LNCaP clone FGC (cell line): ENCODE measurements at regions not wholly inside any gene's neighbourhood (a gene's known extent, or its start where the extent isn't known, plus 50 kb on each side); places are given as distances from the start of the nearest gene placed in this dataset.

ENCODE experiments used
- DNase-seq: peaks from one replicate; pipeline ENCODE4 v3.0.0-alpha.2; 2011; ENCODE audit warnings: low read depth
- H3K4me3 ChIP-seq: 2 replicates; pipeline ENCODE4 v1.5.1; 2011; ENCODE audit warnings: mild to moderate bottlenecking, low read depth, low read length, control low read depth
- CTCF ChIP-seq: IDR thresholded peaks from 2 replicates; pipeline ENCODE4 v1.5.1; 2012; ENCODE audit warnings: mild to moderate bottlenecking; ENCODE audit not compliant: control insufficient read depth, insufficient read depth; ENCODE audit errors: extremely low read depth

DNA sequence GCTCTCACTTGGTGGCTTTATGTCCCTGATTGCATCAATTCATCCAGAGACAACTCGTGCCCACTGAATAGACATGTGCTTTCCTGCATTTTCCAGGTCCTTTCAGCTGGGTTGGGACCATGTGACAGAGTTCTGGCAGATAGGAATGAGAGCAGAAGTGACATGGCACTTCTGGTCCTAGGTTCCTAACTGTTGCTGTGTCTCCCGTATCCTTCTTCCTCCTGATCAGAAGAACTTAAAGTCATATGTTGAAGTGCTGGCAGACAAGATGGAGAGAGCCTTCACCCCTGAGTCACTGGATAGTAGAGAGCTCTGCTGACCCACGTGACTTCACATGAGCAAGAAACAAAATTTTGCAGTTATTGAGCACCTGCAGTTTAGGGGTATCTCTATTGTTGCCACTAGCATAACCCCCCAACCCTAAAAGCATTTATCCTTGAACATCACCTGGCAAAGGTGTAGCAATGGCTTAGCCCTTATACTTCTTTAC, 80.0 kb downstream of the NREP start:
- DNase-seq: no peak
- H3K4me3 ChIP-seq: no peak overlapping the region
- TF ChIP-seq CTCF: no peak

DNA sequence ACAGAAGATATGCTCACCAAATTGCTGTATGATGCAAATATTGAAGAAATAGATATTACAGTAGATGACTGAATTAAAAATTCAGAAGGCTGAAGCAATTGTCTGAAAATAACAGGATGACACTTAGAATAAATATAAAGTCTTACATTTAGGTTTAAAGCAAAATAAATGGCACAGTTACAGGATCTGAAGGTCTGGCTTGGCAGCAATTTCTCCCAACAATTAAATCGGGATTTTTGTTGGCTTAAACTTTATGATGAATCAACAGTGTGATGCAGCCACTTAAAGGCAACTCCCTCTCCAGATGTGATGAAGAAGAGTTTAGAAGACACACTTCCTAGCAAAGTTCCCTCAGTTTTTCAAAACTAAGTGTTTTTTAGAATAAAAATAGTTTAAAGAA, 80.5 kb downstream of the NREP start:
- no peak for DNase-seq
- H3K4me3 ChIP-seq: no peak overlapping the region
- TF ChIP-seq CTCF: no peak

- H3K4me3 ChIP-seq: no peak overlapping the region
- no peak for TF ChIP-seq CTCF
- DNase-seq: no peak
Observed at GRCh38 chr5:111675201-111675934, 81.6 kb downstream of the NREP start.

DNA sequence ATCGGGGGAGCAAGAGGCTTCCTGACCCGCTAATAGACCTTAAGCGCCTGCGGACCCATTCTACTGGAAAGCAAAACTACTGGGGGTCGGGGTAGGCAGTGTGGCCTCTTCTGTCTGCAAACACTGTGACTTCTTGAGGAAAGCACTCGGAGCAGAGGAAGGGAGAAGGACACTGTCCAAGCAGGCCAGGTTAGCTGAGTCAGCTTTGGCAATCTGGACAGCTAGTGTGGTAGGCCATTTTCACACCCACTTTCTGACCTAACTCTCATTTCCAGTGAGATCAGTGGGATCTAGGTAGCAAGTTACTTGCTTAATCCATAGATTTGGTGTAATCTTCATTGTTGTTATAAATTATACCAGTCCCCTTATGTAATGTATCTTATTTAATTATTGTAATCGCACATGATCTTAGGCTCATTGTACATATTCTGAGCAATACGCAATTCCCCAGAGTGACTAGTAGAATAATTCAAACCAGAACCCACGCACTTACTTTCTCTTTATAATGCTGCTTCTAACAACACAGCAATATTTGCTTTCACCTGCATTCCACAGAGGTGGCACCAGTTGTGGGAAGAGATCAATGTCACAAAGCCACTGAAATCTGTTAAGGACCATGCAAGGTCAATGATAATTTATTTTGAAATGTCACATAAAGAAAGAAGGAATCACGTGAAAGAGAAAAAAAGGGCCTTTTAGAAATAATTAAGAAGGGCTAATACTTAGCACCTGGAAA, 82.9 kb downstream of the NREP start:
- no peak overlapping the region for H3K4me3 ChIP-seq
- TF ChIP-seq CTCF: no peak
- DNase-seq: no peak

DNA sequence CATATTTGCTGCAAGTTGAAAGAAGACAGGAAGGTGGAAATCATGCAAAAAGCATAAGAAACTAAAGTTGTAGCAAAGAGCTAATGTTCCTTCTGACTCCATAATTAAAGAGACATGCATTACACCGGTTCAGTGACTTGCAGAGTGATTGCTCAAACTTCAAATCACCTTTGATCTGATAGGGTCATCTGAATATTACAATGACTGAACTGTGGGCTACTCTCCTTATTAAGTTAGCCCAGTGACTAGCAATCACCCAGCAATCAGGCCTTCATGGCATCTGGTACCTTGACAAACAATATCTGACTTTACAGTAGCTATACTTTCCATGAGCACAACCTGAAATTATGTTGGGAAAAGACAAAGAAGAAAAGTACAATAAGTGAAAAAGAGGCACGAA, 84.9 kb downstream of the NREP start:
- H3K4me3 ChIP-seq: no peak overlapping the region
- no peak for TF ChIP-seq CTCF
- DNase-seq: no peak

GRCh38 chr5:111670826-111671492, 86.0 kb downstream of the NREP start:
- no peak overlapping the region for H3K4me3 ChIP-seq
- no peak for TF ChIP-seq CTCF
- DNase-seq: no peak
